ENCODE measurements at regions not wholly inside any gene's neighbourhood (a gene's known extent, or its start where the extent isn't known, plus 50 kb on each side); places are given as distances from the start of the nearest gene placed in this dataset.

- TF ChIP-seq PHF8 (IDR thresholded peaks at IDR 0.05; ENCODE audit: borderline replicate concordance, low read length) (no peak), GABPA (tag; conservative IDR thresholded peaks at IDR 0.05; ENCODE audit: low read depth) (no peak), EZH2 (IDR thresholded peaks at IDR 0.05; ENCODE audit: borderline replicate concordance, low read depth, low read length) (no peak), BHLHE40 (IDR thresholded peaks at IDR 0.05; ENCODE audit: low read length) (no peak)
Observed at GRCh38 chr5:127993476-127993875, 90.1 kb upstream of the SLC12A2 start.
